GM12892 (cell line): ENCODE measurements at regions not wholly inside any gene's neighbourhood (a gene's known extent, or its start where the extent isn't known, plus 50 kb on each side); places are given as distances from the start of the nearest gene placed in this dataset.

Experiments used
- POLR2A ChIP-seq: IDR thresholded peaks from 2 replicates; pipeline ENCODE4 v1.6.1; 2011; ENCODE audit warnings: low read depth, low read length, control low read depth
- TAF1 ChIP-seq: IDR thresholded peaks from 2 replicates; pipeline ENCODE4 v1.6.1; 2011; ENCODE audit warnings: low read depth, mild to moderate bottlenecking, control low read depth, low read length, borderline replicate concordance

DNA sequence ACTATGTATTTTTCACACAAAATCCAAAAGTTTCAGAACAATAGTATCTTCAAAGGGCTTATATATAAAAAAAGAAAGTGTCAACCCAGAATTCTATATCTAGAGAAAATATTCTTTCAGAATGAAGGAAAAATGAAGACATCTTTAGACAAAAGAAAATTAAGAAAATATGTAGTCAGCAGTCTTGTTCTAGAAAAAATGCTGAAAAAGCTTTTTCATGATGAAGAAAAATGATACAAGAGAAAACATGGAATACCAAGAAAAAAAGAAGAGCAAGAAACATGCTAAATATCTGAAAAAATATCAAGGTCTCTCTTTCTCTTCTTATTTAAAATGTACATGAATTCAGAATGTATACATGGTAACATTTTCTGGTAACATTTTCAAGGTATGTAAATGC is 816.8 kb upstream of the FAT3 start:
- TF ChIP-seq POLR2A (no peak), TAF1 (no peak)
